Pancreas (tissue), 10 donors: ENCODE measurements at regions not wholly inside any gene's neighbourhood (a gene's known extent, or its start where the extent isn't known, plus 50 kb on each side); places are given as distances from the start of the nearest gene placed in this dataset.

Source experiments
- ATAC-seq, 4 donors: fragments of 200-7000 bp; cut with Tn5 transposase; one replicate each; pipeline versions ENCODE4 v1.8.0 to v1.9.1; 2020; ENCODE audit warnings: mild to moderate bottlenecking in 4 of 4, moderate library complexity in 4 of 4
- DNase-seq, 6 donors: peaks; one replicate each; pipeline ENCODE4 v3.0.0-alpha.2; 2020
- FAIRE-seq: peaks from 2 replicates; lab custom pipeline; 2012; peaks lifted over from hg19 to GRCh38; lab: Jason Lieb, UNC
- H3K27ac ChIP-seq, 4 donors: fragments of 200-600 bp; sonication (generic); 1 replicate in 3 of 4; 2 replicates in 1 of 4; pipeline versions ENCODE4 v1.5.0 to v1.8.0; 2020
- H3K27me3 ChIP-seq, 4 donors: fragments of 200-600 bp; one replicate each; pipeline ENCODE4 v1.8.0; 2021
- H3K36me3 ChIP-seq, 3 donors: fragments of 200-600 bp; sonication (generic) in 1 of 3; one replicate each; pipeline versions ENCODE4 v1.5.0 to v1.8.0; 2020 to 2021
- H3K4me1 ChIP-seq, 3 donors: fragments of 200-600 bp; one replicate each; pipeline ENCODE4 v1.8.0; 2021
- H3K4me3 ChIP-seq, 4 donors: fragments of 200-600 bp; sonication (generic) in 2 of 4; one replicate each; pipeline versions ENCODE4 v1.5.0 to v1.8.0; 2020 to 2021
- H3K9me3 ChIP-seq, 4 donors: fragments of 200-600 bp; one replicate each; pipeline ENCODE4 v1.8.0; 2021
- CTCF ChIP-seq, 4 donors: fragments of 200-600 bp; sonication (generic) in 3 of 4; IDR thresholded peaks; one replicate each; pipeline versions ENCODE4 v1.5.0 to v1.8.0; 2021; ENCODE audit warnings: antibody characterized with exemption in 4 of 4
- WGBS, 2 donors: extraction: QIAGEN DNeasy Blood & Tissue Kit; methylation state at CpG; one replicate each; pipeline ENCODE4 v1.1.7; 2013; 5-methylcytosine and 5-hydroxymethylcytosine counted together
- intact Hi-C, 3 donors: fragments of 100-400 bp; cut with DNase I; formaldehyde crosslinking; loops; one replicate each; pipeline versions ENCODE4 v1.11.1 to v1.14.2; 2022
- donor health status: healthy with polysubstance abuse.
- donor health status: DM: no; HTN: no; CAD: no; lungs with moderate emphysema.
- donor health status: DM: no; HTN: no; CAD: no.
- donor health status: control.
- donor health status: control.
- donor health status: Bipolar disorder and iron deficiency.
- donor health status: DM: yes; HTN: yes; CAD: no.
- donor health status: DM: no; HTN: no; CAD: no.
- donor health status: DM: no; HTN: no; CAD: no.
- donor health status: DM: yes; HTN: yes; CAD: no.

DNA sequence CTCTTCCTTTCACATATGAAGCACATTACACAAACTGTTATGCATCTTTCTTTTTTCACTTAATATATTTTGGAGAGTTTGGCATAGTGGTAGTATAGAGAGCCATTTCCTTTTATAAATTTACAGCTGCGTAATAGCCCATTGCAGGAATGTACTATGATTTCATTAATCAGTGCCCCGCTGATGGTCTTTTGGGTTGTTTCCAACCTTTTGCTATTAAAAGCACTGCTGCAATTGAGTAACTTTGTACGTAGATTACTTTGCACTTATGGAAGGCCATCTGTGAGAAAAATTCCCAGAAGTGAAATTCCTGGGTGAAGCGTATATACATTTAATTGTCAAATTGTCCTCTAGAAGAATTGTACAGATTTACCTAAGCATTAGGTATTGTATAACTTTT, 565.3 kb upstream of the ZNF804A start:
- Histone ChIP-seq H3K27ac (no peak overlapping the region), H3K36me3 (no peaks in the 10 kb centered on the region), H3K4me3 (no peak overlapping the region), H3K9me3 (no peaks in the 10 kb centered on the region), H3K4me1 (peaks cover 0 to 9% (median 0%) of the 10 kb centered on the region in 3 donors), H3K27me3 (no peaks in the 10 kb centered on the region)
- FAIRE-seq (no peak), ATAC-seq (no peak), DNase-seq (no peak)
- no peak for TF ChIP-seq CTCF (IDR thresholded peaks at IDR 0.05)
- intact Hi-C loops = no loop called here
- 54 to 55% methylated on average over 4 of the region's 4 CpGs for WGBS, 2 donors

- TF ChIP-seq CTCF (IDR thresholded peaks at IDR 0.05) = no peak
- Histone ChIP-seq H3K4me1 (no peaks in the 10 kb centered on the region), H3K27me3 (no peaks in the 10 kb centered on the region), H3K4me3 (no peak overlapping the region), H3K27ac (no peak overlapping the region), H3K36me3 (no peaks in the 10 kb centered on the region), H3K9me3 (no peaks in the 10 kb centered on the region)
- intact Hi-C loops = no loop called here
- ATAC-seq = no peak
- no peak for FAIRE-seq
- WGBS, 2 donors = 82 to 87% methylated on average over 3 of the region's 3 CpGs
- no peak for DNase-seq
These were observed 561.1 kb upstream of the ZNF804A start for GRCh38 chr2:184037273-184037672.

DNA sequence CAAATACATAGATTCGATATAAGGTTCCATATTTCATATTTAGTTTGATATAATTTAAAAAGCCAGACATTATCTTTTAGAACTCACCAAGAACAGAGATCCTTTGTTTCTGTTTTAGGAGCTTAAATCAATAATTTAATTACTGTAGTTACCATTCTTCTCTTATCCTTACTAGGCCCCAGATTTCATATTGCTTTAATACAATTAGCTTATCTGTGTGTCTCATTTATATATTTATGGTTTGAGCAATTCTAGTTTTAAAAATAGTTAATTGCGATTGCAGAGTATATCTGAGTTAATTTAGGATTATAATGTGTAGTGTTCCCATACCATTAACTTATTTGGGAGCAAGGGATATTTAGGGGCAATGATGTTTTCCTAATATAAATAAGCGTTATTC, 558.8 kb upstream of the ZNF804A start:
- H3K4me3 ChIP-seq = no peak overlapping the region
- no peaks in the 10 kb centered on the region for H3K36me3 ChIP-seq
- H3K27me3 ChIP-seq = no peaks in the 10 kb centered on the region
- no peaks in the 10 kb centered on the region for H3K9me3 ChIP-seq
- ATAC-seq = no peak
- no peaks in the 10 kb centered on the region for H3K4me1 ChIP-seq
- FAIRE-seq = peak; percentile 26
- DNase-seq = no peak
- H3K27ac ChIP-seq = no peak overlapping the region
- 76 to 81% methylated on average over 3 of the region's 3 CpGs for WGBS, 2 donors
- no peak for TF ChIP-seq CTCF (IDR thresholded peaks at IDR 0.05)
- intact Hi-C loops = no loop called here

DNA sequence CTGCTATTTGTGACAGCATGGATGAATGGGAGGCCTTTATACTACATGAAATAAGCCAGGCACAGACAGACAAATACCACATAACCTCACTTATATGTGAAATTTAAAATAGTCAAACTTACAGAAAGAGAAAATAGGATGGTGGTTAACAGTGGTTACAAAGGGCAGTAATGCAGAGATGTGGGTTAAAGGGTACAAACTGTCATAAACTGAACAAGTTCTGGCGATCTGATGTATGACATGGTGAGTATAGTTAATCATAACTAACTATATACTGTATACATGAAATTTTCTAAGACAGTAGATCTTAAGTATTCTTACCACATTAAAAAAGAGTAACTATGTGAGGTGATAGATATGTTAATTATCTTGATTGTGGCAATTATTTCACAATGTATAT, 558.1 kb upstream of the ZNF804A start:
- 83 to 87% methylated on average over 1 of the region's 1 CpG for WGBS, 2 donors
- no peaks in the 10 kb centered on the region for H3K9me3 ChIP-seq
- no peaks in the 10 kb centered on the region for H3K36me3 ChIP-seq
- FAIRE-seq (no peak), ATAC-seq (no peak), DNase-seq (no peak)
- H3K27me3 ChIP-seq = no peaks in the 10 kb centered on the region
- H3K4me3 ChIP-seq = no peak overlapping the region
- intact Hi-C loops = no loop called here
- no peak for TF ChIP-seq CTCF (IDR thresholded peaks at IDR 0.05)
- no peak overlapping the region for H3K27ac ChIP-seq
- no peaks in the 10 kb centered on the region for H3K4me1 ChIP-seq

- Histone ChIP-seq H3K9me3 (no peaks in the 10 kb centered on the region), H3K4me1 (no peaks in the 10 kb centered on the region), H3K4me3 (no peak overlapping the region), H3K36me3 (no peaks in the 10 kb centered on the region), H3K27ac (no peak overlapping the region), H3K27me3 (no peaks in the 10 kb centered on the region)
- ATAC-seq (peak in 2 of 4 donors; percentile 42 to 70), FAIRE-seq (no peak), DNase-seq (no peak)
- 32% methylated on average over 3 of the region's 3 CpGs for WGBS, 2 donors
- TF ChIP-seq CTCF (IDR thresholded peaks at IDR 0.05) = no peak
- intact Hi-C loops = no loop called here
These were observed 557.3 kb upstream of the ZNF804A start for GRCh38 chr2:184041077-184041476.
